DND-41 (cell line): ENCODE measurements at regions not wholly inside any gene's neighbourhood (a gene's known extent, or its start where the extent isn't known, plus 50 kb on each side); places are given as distances from the start of the nearest gene placed in this dataset.

Experiments
- ATAC-seq: fragments of 200-7000 bp; cut with Tn5 transposase; 3 replicates; pipeline ENCODE4 v1.9.1; 2021; ENCODE audit warnings: low read depth; ENCODE audit not compliant: insufficient read depth
- DNase-seq: peaks from one replicate; pipeline ENCODE4 v3.0.0-alpha.2; 2020
- H2AFZ ChIP-seq: 2 replicates; pipeline ENCODE4 v1.6.0; 2012; ENCODE audit warnings: low read depth, low read length
- H3K27ac ChIP-seq: 2 replicates; pipeline ENCODE4 v1.5.1; 2012; ENCODE audit warnings: low read length, inconsistent platforms
- H3K27me3 ChIP-seq: fragments of 200-600 bp; sonication (generic); 2 replicates; pipeline ENCODE4 v1.6.0; 2012; ENCODE audit warnings: low read length, mild to moderate bottlenecking, inconsistent platforms; ENCODE audit not compliant: insufficient read depth, poor library complexity
- H3K36me3 ChIP-seq: 2 replicates; pipeline ENCODE4 v1.5.1; 2012; ENCODE audit warnings: low read length, inconsistent platforms; ENCODE audit not compliant: insufficient read depth
- H3K4me1 ChIP-seq: 2 replicates; pipeline ENCODE4 v1.5.1; 2012; ENCODE audit warnings: mild to moderate bottlenecking, low read length; ENCODE audit not compliant: insufficient read depth
- H3K4me2 ChIP-seq: 2 replicates; pipeline ENCODE4 v1.6.0; 2012; ENCODE audit warnings: mild to moderate bottlenecking, moderate library complexity, low read length, inconsistent platforms; ENCODE audit not compliant: insufficient read depth
- H3K4me3 ChIP-seq, 2 experiments: fragments of 200-600 bp in 1 of 2; shearing (Covaris generic) in 1 of 2; 2 replicates each; pipeline ENCODE4 v1.5.1; 2012 to 2016; ENCODE audit warnings: inconsistent platforms in 2 of 2, low read length in 2 of 2, mild to moderate bottlenecking in 2 of 2, low read depth in 1 of 2, moderate library complexity in 1 of 2
- H3K79me2 ChIP-seq: 2 replicates; pipeline ENCODE4 v1.6.0; 2012; ENCODE audit warnings: low read length, inconsistent platforms; ENCODE audit not compliant: insufficient read depth
- H3K9ac ChIP-seq: 2 replicates; pipeline ENCODE4 v1.6.0; 2012; ENCODE audit warnings: low read depth, mild to moderate bottlenecking, inconsistent platforms, low read length, moderate library complexity
- H3K9me3 ChIP-seq: 2 replicates; pipeline ENCODE4 v1.5.1; 2012; ENCODE audit warnings: low read length, moderate library complexity, mild to moderate bottlenecking, inconsistent platforms; ENCODE audit not compliant: insufficient read depth, severe bottlenecking
- H4K20me1 ChIP-seq: 2 replicates; pipeline ENCODE4 v1.6.0; 2012; ENCODE audit warnings: low read length; ENCODE audit not compliant: insufficient read depth
- EZH2 ChIP-seq: IDR thresholded peaks from 3 replicates; pipeline ENCODE4 v1.6.1; 2012; ENCODE audit warnings: borderline replicate concordance, low read depth, mild to moderate bottlenecking, moderate library complexity, low read length, inconsistent platforms; ENCODE audit not compliant: severe bottlenecking
- TF ChIP-seq, protein P1 (sequence below): IDR thresholded peaks from 2 replicates; pipeline ENCODE4 v1.5.1; 2012; ENCODE audit warnings: borderline replicate concordance, low read length, moderate library complexity, mild to moderate bottlenecking; ENCODE audit not compliant: poor library complexity, severe bottlenecking; ENCODE audit errors: extremely low read depth

- Histone ChIP-seq H3K79me2 (no peaks in the 10 kb centered on the region), H3K4me1 (no peaks in the 10 kb centered on the region), H3K27ac (no peak overlapping the region), H3K27me3 (no peaks in the 10 kb centered on the region), H3K9ac (no peak overlapping the region), H3K36me3 (no peaks in the 10 kb centered on the region), H3K4me2 (no peak overlapping the region), H3K4me3 (no peak overlapping the region), H4K20me1 (no peaks in the 10 kb centered on the region), H3K9me3 (no peaks in the 10 kb centered on the region), H2AFZ (no peak overlapping the region)
- ATAC-seq (no peak), DNase-seq (no peak)
- no peak for TF ChIP-seq EZH2
- TF ChIP-seq, protein P1, sequence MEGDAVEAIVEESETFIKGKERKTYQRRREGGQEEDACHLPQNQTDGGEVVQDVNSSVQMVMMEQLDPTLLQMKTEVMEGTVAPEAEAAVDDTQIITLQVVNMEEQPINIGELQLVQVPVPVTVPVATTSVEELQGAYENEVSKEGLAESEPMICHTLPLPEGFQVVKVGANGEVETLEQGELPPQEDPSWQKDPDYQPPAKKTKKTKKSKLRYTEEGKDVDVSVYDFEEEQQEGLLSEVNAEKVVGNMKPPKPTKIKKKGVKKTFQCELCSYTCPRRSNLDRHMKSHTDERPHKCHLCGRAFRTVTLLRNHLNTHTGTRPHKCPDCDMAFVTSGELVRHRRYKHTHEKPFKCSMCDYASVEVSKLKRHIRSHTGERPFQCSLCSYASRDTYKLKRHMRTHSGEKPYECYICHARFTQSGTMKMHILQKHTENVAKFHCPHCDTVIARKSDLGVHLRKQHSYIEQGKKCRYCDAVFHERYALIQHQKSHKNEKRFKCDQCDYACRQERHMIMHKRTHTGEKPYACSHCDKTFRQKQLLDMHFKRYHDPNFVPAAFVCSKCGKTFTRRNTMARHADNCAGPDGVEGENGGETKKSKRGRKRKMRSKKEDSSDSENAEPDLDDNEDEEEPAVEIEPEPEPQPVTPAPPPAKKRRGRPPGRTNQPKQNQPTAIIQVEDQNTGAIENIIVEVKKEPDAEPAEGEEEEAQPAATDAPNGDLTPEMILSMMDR: no peak
Observed at GRCh38 chr12:59186451-59186850, 266.1 kb upstream of the LRIG3 start.

- ATAC-seq (no peak), DNase-seq (no peak)
- Histone ChIP-seq H3K79me2 (no peaks in the 10 kb centered on the region), H2AFZ (no peak overlapping the region), H3K4me3 (no peak overlapping the region), H4K20me1 (no peaks in the 10 kb centered on the region), H3K27me3 (no peaks in the 10 kb centered on the region), H3K4me2 (no peak overlapping the region), H3K27ac (no peak overlapping the region), H3K9ac (no peak overlapping the region), H3K36me3 (no peaks in the 10 kb centered on the region), H3K9me3 (no peaks in the 10 kb centered on the region), H3K4me1 (no peaks in the 10 kb centered on the region)
- TF ChIP-seq, protein P1: no peak
- TF ChIP-seq EZH2: no peak
Observed at GRCh38 chr12:59185295-59185694, 265.0 kb upstream of the LRIG3 start.

DNA sequence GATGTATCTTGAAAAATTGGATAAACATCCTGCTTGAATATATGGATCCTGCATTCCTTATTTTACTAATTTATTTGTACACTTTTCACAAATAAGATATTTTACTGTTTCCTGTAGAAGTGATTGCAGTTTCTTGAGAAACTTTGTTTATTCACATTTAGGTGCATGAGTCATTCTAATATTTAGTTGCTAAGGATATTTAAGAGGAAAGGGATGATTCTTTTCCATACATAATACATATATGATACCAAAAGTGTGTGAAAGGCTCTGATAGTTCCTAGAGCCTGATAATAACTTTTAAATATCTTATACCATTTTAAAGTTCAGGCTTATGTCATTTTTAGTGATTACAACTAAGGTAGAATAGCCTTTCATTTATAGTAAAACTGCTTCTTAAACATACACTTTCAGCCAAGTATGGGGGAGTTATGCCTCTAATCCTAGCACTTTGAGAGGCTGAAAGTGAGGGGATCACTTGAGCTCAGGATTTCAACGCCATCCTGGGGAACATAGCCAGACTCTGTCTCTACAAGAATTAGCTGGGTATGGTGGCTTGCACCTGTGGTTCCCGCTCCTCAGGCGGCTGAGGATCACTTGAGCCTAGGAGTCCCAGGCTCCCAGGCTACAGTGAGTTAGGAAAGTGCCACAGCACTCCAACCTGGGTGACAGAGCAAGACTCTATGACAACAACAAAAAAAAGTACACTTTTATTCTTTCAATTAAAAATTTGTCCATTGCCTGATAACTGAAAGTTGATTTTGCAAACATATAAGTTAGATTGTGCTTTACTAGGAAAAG lies 262.6 kb upstream of the LRIG3 start:
- H4K20me1 ChIP-seq: no peaks in the 10 kb centered on the region
- ATAC-seq (no peak), DNase-seq (no peak)
- H3K4me1 ChIP-seq: no peaks in the 10 kb centered on the region
- H3K36me3 ChIP-seq: no peaks in the 10 kb centered on the region
- H3K9me3 ChIP-seq: no peaks in the 10 kb centered on the region
- H3K4me2 ChIP-seq: no peak overlapping the region
- H2AFZ ChIP-seq: no peak overlapping the region
- no peak overlapping the region for H3K9ac ChIP-seq
- no peak overlapping the region for H3K4me3 ChIP-seq
- no peaks in the 10 kb centered on the region for H3K79me2 ChIP-seq
- no peaks in the 10 kb centered on the region for H3K27me3 ChIP-seq
- H3K27ac ChIP-seq: no peak overlapping the region
- TF ChIP-seq EZH2: no peak
- TF ChIP-seq, protein P1: no peak
